DND-41 (cell line): ENCODE measurements at regions not wholly inside any gene's neighbourhood (a gene's known extent, or its start where the extent isn't known, plus 50 kb on each side); places are given as distances from the start of the nearest gene placed in this dataset.

Experiments used
- ATAC-seq: fragments of 200-7000 bp; cut with Tn5 transposase; 3 replicates; pipeline ENCODE4 v1.9.1; 2021; ENCODE audit warnings: low read depth; ENCODE audit not compliant: insufficient read depth
- DNase-seq: peaks from one replicate; pipeline ENCODE4 v3.0.0-alpha.2; 2020
- H2AFZ ChIP-seq: 2 replicates; pipeline ENCODE4 v1.6.0; 2012; ENCODE audit warnings: low read depth, low read length
- H3K27ac ChIP-seq: 2 replicates; pipeline ENCODE4 v1.5.1; 2012; ENCODE audit warnings: low read length, inconsistent platforms
- H3K27me3 ChIP-seq: fragments of 200-600 bp; sonication (generic); 2 replicates; pipeline ENCODE4 v1.6.0; 2012; ENCODE audit warnings: low read length, mild to moderate bottlenecking, inconsistent platforms; ENCODE audit not compliant: insufficient read depth, poor library complexity
- H3K36me3 ChIP-seq: 2 replicates; pipeline ENCODE4 v1.5.1; 2012; ENCODE audit warnings: low read length, inconsistent platforms; ENCODE audit not compliant: insufficient read depth
- H3K4me1 ChIP-seq: 2 replicates; pipeline ENCODE4 v1.5.1; 2012; ENCODE audit warnings: mild to moderate bottlenecking, low read length; ENCODE audit not compliant: insufficient read depth
- H3K4me2 ChIP-seq: 2 replicates; pipeline ENCODE4 v1.6.0; 2012; ENCODE audit warnings: mild to moderate bottlenecking, moderate library complexity, low read length, inconsistent platforms; ENCODE audit not compliant: insufficient read depth
- H3K4me3 ChIP-seq, 2 experiments: fragments of 200-600 bp in 1 of 2; shearing (Covaris generic) in 1 of 2; 2 replicates each; pipeline ENCODE4 v1.5.1; 2012 to 2016; ENCODE audit warnings: inconsistent platforms in 2 of 2, low read length in 2 of 2, mild to moderate bottlenecking in 2 of 2, low read depth in 1 of 2, moderate library complexity in 1 of 2
- H3K79me2 ChIP-seq: 2 replicates; pipeline ENCODE4 v1.6.0; 2012; ENCODE audit warnings: low read length, inconsistent platforms; ENCODE audit not compliant: insufficient read depth
- H3K9ac ChIP-seq: 2 replicates; pipeline ENCODE4 v1.6.0; 2012; ENCODE audit warnings: low read depth, mild to moderate bottlenecking, inconsistent platforms, low read length, moderate library complexity
- H3K9me3 ChIP-seq: 2 replicates; pipeline ENCODE4 v1.5.1; 2012; ENCODE audit warnings: low read length, moderate library complexity, mild to moderate bottlenecking, inconsistent platforms; ENCODE audit not compliant: insufficient read depth, severe bottlenecking
- H4K20me1 ChIP-seq: 2 replicates; pipeline ENCODE4 v1.6.0; 2012; ENCODE audit warnings: low read length; ENCODE audit not compliant: insufficient read depth
- CTCF ChIP-seq: IDR thresholded peaks from 2 replicates; pipeline ENCODE4 v1.5.1; 2012; ENCODE audit warnings: borderline replicate concordance, low read length, moderate library complexity, mild to moderate bottlenecking; ENCODE audit not compliant: poor library complexity, severe bottlenecking; ENCODE audit errors: extremely low read depth
- EZH2 ChIP-seq: IDR thresholded peaks from 3 replicates; pipeline ENCODE4 v1.6.1; 2012; ENCODE audit warnings: borderline replicate concordance, low read depth, mild to moderate bottlenecking, moderate library complexity, low read length, inconsistent platforms; ENCODE audit not compliant: severe bottlenecking

- H3K9ac ChIP-seq = no peak overlapping the region
- no peak for ATAC-seq
- H3K79me2 ChIP-seq = no peaks in the 10 kb centered on the region
- no peaks in the 10 kb centered on the region for H4K20me1 ChIP-seq
- H2AFZ ChIP-seq = no peak overlapping the region
- DNase-seq = no peak
- no peaks in the 10 kb centered on the region for H3K4me1 ChIP-seq
- no peak overlapping the region for H3K27ac ChIP-seq
- no peak overlapping the region for H3K4me2 ChIP-seq
- no peaks in the 10 kb centered on the region for H3K27me3 ChIP-seq
- no peak for TF ChIP-seq CTCF
- no peak for TF ChIP-seq EZH2
- H3K9me3 ChIP-seq = peaks cover 2% of the 10 kb centered on the region
- no peak overlapping the region for H3K4me3 ChIP-seq
- no peaks in the 10 kb centered on the region for H3K36me3 ChIP-seq
Measured at GRCh38 chr4:187552781-187553180, 442.8 kb upstream of the ZFP42 start.

GRCh38 chr4:187555174-187555573 is 440.4 kb upstream of the ZFP42 start:
- H2AFZ ChIP-seq = no peak overlapping the region
- H3K4me2 ChIP-seq = no peak overlapping the region
- no peak overlapping the region for H3K9ac ChIP-seq
- H3K4me1 ChIP-seq = no peaks in the 10 kb centered on the region
- no peak overlapping the region for H3K27ac ChIP-seq
- H3K27me3 ChIP-seq = no peaks in the 10 kb centered on the region
- TF ChIP-seq EZH2 = no peak
- TF ChIP-seq CTCF = no peak
- no peak for DNase-seq
- H3K9me3 ChIP-seq = peaks cover 2% of the 10 kb centered on the region
- no peak for ATAC-seq
- H3K36me3 ChIP-seq = no peaks in the 10 kb centered on the region
- no peaks in the 10 kb centered on the region for H4K20me1 ChIP-seq
- no peak overlapping the region for H3K4me3 ChIP-seq
- H3K79me2 ChIP-seq = no peaks in the 10 kb centered on the region

- Histone ChIP-seq H3K27ac (no peak overlapping the region), H3K9me3 (peaks cover 2% of the 10 kb centered on the region), H3K79me2 (no peaks in the 10 kb centered on the region), H3K9ac (no peak overlapping the region), H4K20me1 (no peaks in the 10 kb centered on the region), H3K4me2 (no peak overlapping the region), H3K36me3 (no peaks in the 10 kb centered on the region), H2AFZ (no peak overlapping the region), H3K4me1 (no peaks in the 10 kb centered on the region), H3K4me3 (no peak overlapping the region), H3K27me3 (no peaks in the 10 kb centered on the region)
- TF ChIP-seq CTCF (no peak), EZH2 (no peak)
- ATAC-seq (no peak), DNase-seq (no peak)
Measured at GRCh38 chr4:187558391-187558790, 437.2 kb upstream of the ZFP42 start.

GRCh38 chr4:187562345-187562744 is 433.2 kb upstream of the ZFP42 start:
- no peak overlapping the region for H3K27ac ChIP-seq
- H3K9ac ChIP-seq = no peak overlapping the region
- H3K9me3 ChIP-seq = no peaks in the 10 kb centered on the region
- H4K20me1 ChIP-seq = no peaks in the 10 kb centered on the region
- no peaks in the 10 kb centered on the region for H3K4me1 ChIP-seq
- DNase-seq = no peak
- no peak for TF ChIP-seq CTCF
- no peak for TF ChIP-seq EZH2
- H3K4me2 ChIP-seq = no peak overlapping the region
- no peak overlapping the region for H3K4me3 ChIP-seq
- no peaks in the 10 kb centered on the region for H3K27me3 ChIP-seq
- H3K36me3 ChIP-seq = no peaks in the 10 kb centered on the region
- no peak for ATAC-seq
- H2AFZ ChIP-seq = no peak overlapping the region
- no peaks in the 10 kb centered on the region for H3K79me2 ChIP-seq
